ENCODE measurements at regions not wholly inside any gene's neighbourhood (a gene's known extent, or its start where the extent isn't known, plus 50 kb on each side); places are given as distances from the start of the nearest gene placed in this dataset.

DNA sequence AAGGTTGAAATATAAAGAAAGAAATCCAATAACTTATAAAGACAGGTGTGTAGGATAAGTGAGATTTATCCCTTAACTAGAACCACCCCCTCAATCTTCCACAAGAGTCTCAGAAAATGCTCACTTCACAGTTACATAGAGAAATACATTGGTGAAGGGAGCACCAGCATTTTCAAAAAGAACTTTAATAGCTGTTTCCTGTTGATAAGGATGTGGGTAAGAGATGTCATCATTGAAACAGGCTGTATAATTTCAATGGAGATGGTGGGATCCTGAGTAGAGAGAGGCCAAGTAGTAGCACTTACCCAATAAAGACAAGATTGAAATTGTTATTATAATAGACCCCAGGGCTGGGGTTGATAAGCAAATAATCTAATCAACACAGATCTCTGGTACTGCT, 162.2 kb upstream of the TACR1 start:
- TF ChIP-seq CTCF (IDR thresholded peaks at IDR 0.05; ENCODE audit: poor library complexity) (no peak), EZH2phosphoT487 (IDR thresholded peaks at IDR 0.05; ENCODE audit: low read depth, severe bottlenecking, unreplicated experiment) (no peak)
